ENCODE measurements at regions not wholly inside any gene's neighbourhood (a gene's known extent, or its start where the extent isn't known, plus 50 kb on each side); places are given as distances from the start of the nearest gene placed in this dataset.
"Not testable (repeated sequence)": the region's sequence is repeated elsewhere in the genome, so short reads cannot be mapped to it uniquely, and the experiment has no call there.

GRCh38 chr6:67914419-67914818, 720.7 kb upstream of the ADGRB3 start:
- H3K27me3 ChIP-seq (replicated peaks; ENCODE audit: insufficient read depth) = no peaks in the 10 kb centered on the region
- no peak overlapping the region for H3K27ac ChIP-seq
- no peaks in the 10 kb centered on the region for H3K4me1 ChIP-seq (replicated peaks)
- H3K4me3 ChIP-seq = no peak overlapping the region
- H3K36me3 ChIP-seq = no peaks in the 10 kb centered on the region
- TF ChIP-seq CTCF (IDR thresholded peaks at IDR 0.05) (no peak), POLR2AphosphoS5 (IDR thresholded peaks at IDR 0.05) (no peak), POLR2A (IDR thresholded peaks at IDR 0.05) (no peak)
- 41% methylated on average over 1 of the region's 1 CpG for WGBS
- intact Hi-C loops (cut with DNase I) = no loop called here
- DNase-seq (ENCODE audit: low spot score) = no peak
- H3K9me3 ChIP-seq = no peaks in the 10 kb centered on the region

GRCh38 chr6:67909354-67909753, 725.7 kb upstream of the ADGRB3 start:
- no peaks in the 10 kb centered on the region for H3K9me3 ChIP-seq
- H3K4me1 ChIP-seq (replicated peaks) = no peaks in the 10 kb centered on the region
- H3K27me3 ChIP-seq (replicated peaks; ENCODE audit: insufficient read depth) = no peaks in the 10 kb centered on the region
- no peak overlapping the region for H3K27ac ChIP-seq
- 84% methylated on average over 2 of the region's 2 CpGs for WGBS
- H3K4me3 ChIP-seq = no peak overlapping the region
- TF ChIP-seq POLR2A (IDR thresholded peaks at IDR 0.05) (no peak), POLR2AphosphoS5 (IDR thresholded peaks at IDR 0.05) (no peak), CTCF (IDR thresholded peaks at IDR 0.05) (no peak)
- intact Hi-C loops (cut with DNase I) = no loop called here
- H3K36me3 ChIP-seq = no peaks in the 10 kb centered on the region
- DNase-seq (ENCODE audit: low spot score) = no peak

- WGBS = 64% methylated on average over 2 of the region's 2 CpGs
- no peak for TF ChIP-seq POLR2AphosphoS5 (IDR thresholded peaks at IDR 0.05)
- H3K27me3 ChIP-seq (replicated peaks; ENCODE audit: insufficient read depth) = no peaks in the 10 kb centered on the region
- H3K4me3 ChIP-seq = no peak overlapping the region
- intact Hi-C loops (cut with DNase I) = no loop called here
- DNase-seq (ENCODE audit: low spot score) = no peak
- H3K4me1 ChIP-seq (replicated peaks) = no peaks in the 10 kb centered on the region
- no peaks in the 10 kb centered on the region for H3K9me3 ChIP-seq
- H3K36me3 ChIP-seq = no peaks in the 10 kb centered on the region
- H3K27ac ChIP-seq = no peak overlapping the region
These were observed 726.7 kb upstream of the ADGRB3 start for GRCh38 chr6:67908379-67908778.

- DNase-seq (ENCODE audit: low spot score); H3K27ac ChIP-seq; H3K36me3 ChIP-seq; H3K9me3 ChIP-seq; H3K4me3 ChIP-seq; H3K4me1 ChIP-seq (replicated peaks); intact Hi-C loops (cut with DNase I); H3K27me3 ChIP-seq (replicated peaks; ENCODE audit: insufficient read depth): not testable (repeated sequence)
These were observed 730.3 kb upstream of the ADGRB3 start for GRCh38 chr6:67904735-67905134.

GRCh38 chr6:67898875-67899274, 736.2 kb upstream of the ADGRB3 start:
- DNase-seq (ENCODE audit: low spot score) = no peak
- 77% methylated on average over 1 of the region's 1 CpG for WGBS
- Histone ChIP-seq H3K27ac (no peak overlapping the region), H3K4me1 (replicated peaks) (no peaks in the 10 kb centered on the region), H3K27me3 (replicated peaks; ENCODE audit: insufficient read depth) (no peaks in the 10 kb centered on the region), H3K36me3 (no peaks in the 10 kb centered on the region), H3K4me3 (no peak overlapping the region), H3K9me3 (no peaks in the 10 kb centered on the region)
- intact Hi-C loops (cut with DNase I) = no loop called here
- TF ChIP-seq POLR2A (IDR thresholded peaks at IDR 0.05) (no peak), POLR2AphosphoS5 (IDR thresholded peaks at IDR 0.05) (no peak), CTCF (IDR thresholded peaks at IDR 0.05) (no peak)

- H3K36me3 ChIP-seq = no peaks in the 10 kb centered on the region
- H3K9me3 ChIP-seq = no peaks in the 10 kb centered on the region
- no peak for TF ChIP-seq POLR2AphosphoS5 (IDR thresholded peaks at IDR 0.05)
- no peak for TF ChIP-seq CTCF (IDR thresholded peaks at IDR 0.05)
- H3K27me3 ChIP-seq (replicated peaks; ENCODE audit: insufficient read depth) = no peaks in the 10 kb centered on the region
- DNase-seq (ENCODE audit: low spot score) = no peak
- intact Hi-C loops (cut with DNase I) = no loop called here
- H3K4me1 ChIP-seq (replicated peaks) = no peaks in the 10 kb centered on the region
- no peak overlapping the region for H3K4me3 ChIP-seq
- H3K27ac ChIP-seq = no peak overlapping the region
- 82% methylated on average over 7 of the region's 7 CpGs for WGBS
These were observed 737.0 kb upstream of the ADGRB3 start for GRCh38 chr6:67897998-67898607.

All from prostate gland (tissue), 2 donors.